Vagina (tissue), 2 donors: ENCODE measurements at regions not wholly inside any gene's neighbourhood (a gene's known extent, or its start where the extent isn't known, plus 50 kb on each side); places are given as distances from the start of the nearest gene placed in this dataset.

ENCODE experiments used
- CTCF ChIP-seq, 3 experiments: fragments of 450-650 bp in 2 of 3; fragments of 200-600 bp in 1 of 3; sonication (generic) in 1 of 3; IDR thresholded peaks; one replicate each; pipeline ENCODE4 v1.5.1; 2017 to 2019; ENCODE audit warnings: antibody characterized with exemption in 3 of 3, mild to moderate bottlenecking in 2 of 3, moderate library complexity in 2 of 3
- POLR2AphosphoS5 ChIP-seq, 2 donors: sonication (generic); formaldehyde crosslinking; IDR thresholded peaks; one replicate each; pipeline ENCODE4 v1.9.0; 2017; ENCODE audit warnings: antibody characterized with exemption in 2 of 2, mild to moderate bottlenecking in 2 of 2, low read depth in 1 of 2; ENCODE audit not compliant: insufficient read depth in 1 of 2

GRCh38 chr3:64360280-64360679 is 135.0 kb upstream of the PRICKLE2 start:
- TF ChIP-seq POLR2AphosphoS5 (IDR thresholded peaks at IDR 0.05; ENCODE audit: insufficient read depth in 1 of 2, low read depth in 1 of 2) (no peak), CTCF (IDR thresholded peaks at IDR 0.05) (no peak)
